NB4 (cell line): ENCODE measurements at regions not wholly inside any gene's neighbourhood (a gene's known extent, or its start where the extent isn't known, plus 50 kb on each side); places are given as distances from the start of the nearest gene placed in this dataset.

Experiments
- MYC ChIP-seq: IDR thresholded peaks from 2 replicates; pipeline ENCODE4 v1.6.1; 2011; ENCODE audit warnings: low read depth, low read length
- POLR2A ChIP-seq: IDR thresholded peaks from 2 replicates; pipeline ENCODE4 v1.6.1; 2011; ENCODE audit warnings: mild to moderate bottlenecking; ENCODE audit not compliant: insufficient read length; ENCODE audit errors: extremely low read depth
- TF ChIP-seq, protein P1 (sequence below): IDR thresholded peaks from one replicate; pipeline ENCODE4 v1.5.1; 2012; ENCODE audit warnings: low read depth, low read length
- TF ChIP-seq, protein P2 (sequence below): IDR thresholded peaks from 2 replicates; pipeline ENCODE4 v1.6.1; 2011; ENCODE audit warnings: low read depth, low read length

DNA sequence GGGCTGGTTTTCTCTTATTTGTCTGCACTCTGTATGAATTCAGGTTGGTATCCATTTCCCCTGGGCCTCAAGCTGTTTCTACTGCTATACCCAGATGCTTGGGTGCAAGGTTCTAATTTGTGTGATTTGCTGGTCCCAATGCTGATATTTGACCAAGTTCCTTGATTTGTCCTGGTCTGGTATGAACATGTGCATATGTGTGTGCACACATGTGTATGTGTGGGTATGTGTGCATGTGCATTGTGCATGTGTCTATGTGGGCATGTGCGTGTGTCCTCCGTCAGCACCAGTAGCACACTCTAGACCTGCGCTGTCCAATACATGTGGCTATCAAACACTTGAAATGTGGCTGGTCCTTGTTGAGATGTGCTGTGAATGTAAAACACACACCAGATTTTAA is 102.4 kb upstream of the TSPAN2 start:
- TF ChIP-seq, protein P1, sequence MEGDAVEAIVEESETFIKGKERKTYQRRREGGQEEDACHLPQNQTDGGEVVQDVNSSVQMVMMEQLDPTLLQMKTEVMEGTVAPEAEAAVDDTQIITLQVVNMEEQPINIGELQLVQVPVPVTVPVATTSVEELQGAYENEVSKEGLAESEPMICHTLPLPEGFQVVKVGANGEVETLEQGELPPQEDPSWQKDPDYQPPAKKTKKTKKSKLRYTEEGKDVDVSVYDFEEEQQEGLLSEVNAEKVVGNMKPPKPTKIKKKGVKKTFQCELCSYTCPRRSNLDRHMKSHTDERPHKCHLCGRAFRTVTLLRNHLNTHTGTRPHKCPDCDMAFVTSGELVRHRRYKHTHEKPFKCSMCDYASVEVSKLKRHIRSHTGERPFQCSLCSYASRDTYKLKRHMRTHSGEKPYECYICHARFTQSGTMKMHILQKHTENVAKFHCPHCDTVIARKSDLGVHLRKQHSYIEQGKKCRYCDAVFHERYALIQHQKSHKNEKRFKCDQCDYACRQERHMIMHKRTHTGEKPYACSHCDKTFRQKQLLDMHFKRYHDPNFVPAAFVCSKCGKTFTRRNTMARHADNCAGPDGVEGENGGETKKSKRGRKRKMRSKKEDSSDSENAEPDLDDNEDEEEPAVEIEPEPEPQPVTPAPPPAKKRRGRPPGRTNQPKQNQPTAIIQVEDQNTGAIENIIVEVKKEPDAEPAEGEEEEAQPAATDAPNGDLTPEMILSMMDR = no peak
- TF ChIP-seq POLR2A (no peak), MYC (no peak)
- TF ChIP-seq, protein P2, sequence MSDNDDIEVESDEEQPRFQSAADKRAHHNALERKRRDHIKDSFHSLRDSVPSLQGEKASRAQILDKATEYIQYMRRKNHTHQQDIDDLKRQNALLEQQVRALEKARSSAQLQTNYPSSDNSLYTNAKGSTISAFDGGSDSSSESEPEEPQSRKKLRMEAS = no peak
